B cell (primary cell): ENCODE measurements at regions not wholly inside any gene's neighbourhood (a gene's known extent, or its start where the extent isn't known, plus 50 kb on each side); places are given as distances from the start of the nearest gene placed in this dataset.

Experiments
- ATAC-seq: fragments of 200-7000 bp; cut with Tn5 transposase; one replicate; pipeline ENCODE4 v1.10.0; 2021; ENCODE audit warnings: low read depth, mild to moderate bottlenecking, moderate number of reproducible peaks, moderate library complexity
- CTCF ChIA-PET: fragments of 350-600 bp; sonication (Branson Sonifier 250); formaldehyde crosslinking; loops from one replicate; lab custom pipeline; 2021; ENCODE audit warnings: antibody characterized with exemption, inconsistent platforms; lab: Charles Lee
- POLR2A ChIA-PET: fragments of 350-600 bp; sonication (Branson Sonifier 250); formaldehyde crosslinking; loops from one replicate; lab custom pipeline; 2021; ENCODE audit warnings: antibody characterized with exemption; lab: Charles Lee
- DNase-seq: peaks from one replicate; pipeline ENCODE4 v3.0.0; 2013
- H2AFZ ChIP-seq: 2 replicates; pipeline ENCODE4 v1.6.1; 2012; ENCODE audit warnings: mild to moderate bottlenecking, low read depth, low read length; ENCODE audit not compliant: insufficient read depth, poor library complexity, severe bottlenecking
- H3K27ac ChIP-seq, 2 donors: 1 replicate in 1 of 2; 2 replicates in 1 of 2; pipeline ENCODE4 v1.5.1; 2012 to 2013; ENCODE audit warnings: low read length in 2 of 2, mild to moderate bottlenecking in 2 of 2, moderate library complexity in 1 of 2
- H3K27me3 ChIP-seq, 4 experiments: fragments of 200-600 bp in 1 of 4; sonication (generic) in 1 of 4; replicated peaks in 1 of 4; 1 replicate in 2 of 4; 2 replicates in 2 of 4; pipeline versions ENCODE4 v1.6.1 to v1.7.0; 2013 to 2016; ENCODE audit warnings: low read length in 3 of 4, mild to moderate bottlenecking in 2 of 4, mixed read lengths in 1 of 4, moderate library complexity in 1 of 4; ENCODE audit not compliant: insufficient read depth in 4 of 4, control insufficient read depth in 3 of 4; ENCODE audit errors: control extremely low read depth in 1 of 4
- H3K36me3 ChIP-seq, 2 experiments: replicated peaks in 1 of 2; 1 replicate in 1 of 2; 2 replicates in 1 of 2; pipeline versions ENCODE4 v1.6.1 to v1.7.1; 2013; ENCODE audit warnings: low read length in 1 of 2; ENCODE audit not compliant: insufficient read depth in 2 of 2, control insufficient read depth in 1 of 2; ENCODE audit errors: control extremely low read depth in 1 of 2, extremely low read depth in 1 of 2
- H3K4me1 ChIP-seq, 2 donors: fragments of 200-600 bp in 1 of 2; sonication (generic) in 1 of 2; 1 replicate in 1 of 2; 2 replicates in 1 of 2; pipeline versions ENCODE4 v1.5.1 to v1.6.1; 2013 to 2017; ENCODE audit warnings: low read length in 2 of 2; ENCODE audit not compliant: control insufficient read depth in 2 of 2, insufficient read depth in 2 of 2
- H3K4me2 ChIP-seq: replicated peaks from 2 replicates; pipeline ENCODE3; 2012; ENCODE audit warnings: mild to moderate bottlenecking, low read depth, low read length; ENCODE audit not compliant: poor library complexity, severe bottlenecking
- H3K4me3 ChIP-seq, 5 experiments: fragments of 200-600 bp in 1 of 5; sonication (generic) in 1 of 5; 1 replicate in 3 of 5; 2 replicates in 2 of 5; pipeline versions ENCODE4 v1.5.1 to v1.7.0; 2011 to 2016; ENCODE audit warnings: low read length in 4 of 5, mild to moderate bottlenecking in 4 of 5, low read depth in 2 of 5, control low read depth in 1 of 5, moderate library complexity in 1 of 5; ENCODE audit not compliant: insufficient read depth in 1 of 5; ENCODE audit errors: control extremely low read depth in 1 of 5, extremely low read depth in 1 of 5
- H3K79me2 ChIP-seq: fragments of 200-600 bp; sonication (generic); one replicate; pipeline ENCODE4 v1.6.0; 2016; ENCODE audit warnings: low read length; ENCODE audit not compliant: control insufficient read depth, insufficient read depth
- H3K9ac ChIP-seq: fragments of 200-600 bp; sonication (generic); 2 replicates; pipeline ENCODE4 v1.6.1; 2017; ENCODE audit warnings: mild to moderate bottlenecking, low read length, moderate library complexity
- H3K9me3 ChIP-seq, 3 donors: one replicate each; pipeline versions ENCODE4 v1.6.1 to v1.7.1; 2013; ENCODE audit warnings: low read length in 2 of 3; ENCODE audit not compliant: control insufficient read depth in 2 of 3, insufficient read depth in 1 of 3; ENCODE audit errors: control extremely low read depth in 1 of 3
- H4K20me1 ChIP-seq: 2 replicates; pipeline ENCODE4 v1.6.0; 2012; ENCODE audit warnings: mild to moderate bottlenecking, low read length; ENCODE audit not compliant: insufficient read depth, control insufficient read depth, poor library complexity, severe bottlenecking
- H3K27ac Mint-ChIP-seq: one replicate; pipeline ENCODE4 v1.8.0; 2021; ENCODE audit warnings: mixed read lengths
- H3K27me3 Mint-ChIP-seq: one replicate; pipeline ENCODE4 v1.8.0; 2021; ENCODE audit warnings: mixed read lengths
- H3K4me1 Mint-ChIP-seq: one replicate; pipeline ENCODE4 v1.8.0; 2021; ENCODE audit warnings: mixed read lengths
- H3K4me3 Mint-ChIP-seq: one replicate; pipeline ENCODE4 v1.8.0; 2021; ENCODE audit warnings: mixed read lengths
- H3K9me3 Mint-ChIP-seq: one replicate; pipeline ENCODE4 v1.8.0; 2022; ENCODE audit warnings: mixed read lengths; ENCODE audit not compliant: insufficient read depth
- EZH2 ChIP-seq: IDR thresholded peaks from 2 replicates; pipeline ENCODE4 v1.6.1; 2012; ENCODE audit warnings: borderline replicate concordance, low read depth, mild to moderate bottlenecking, moderate library complexity, low read length; ENCODE audit not compliant: insufficient read depth, poor library complexity, severe bottlenecking
- WGBS: methylation state at CpG from one replicate; pipeline ENCODE4 v1.1.5; 2013; ENCODE audit warnings: missing lambda C conversion rate; ENCODE audit not compliant: insufficient coverage; 5-methylcytosine and 5-hydroxymethylcytosine counted together
- intact Hi-C: fragments of 100-400 bp; cut with micrococcal nuclease; formaldehyde crosslinking; loops from one replicate; pipeline ENCODE4 v1.10.0; 2022
- TF ChIP-seq, protein P1 (sequence below): fragments of 200-600 bp; IDR thresholded peaks from one replicate; pipeline ENCODE4 v1.8.0; 2022; ENCODE audit warnings: antibody characterized with exemption, mild to moderate bottlenecking

DNA sequence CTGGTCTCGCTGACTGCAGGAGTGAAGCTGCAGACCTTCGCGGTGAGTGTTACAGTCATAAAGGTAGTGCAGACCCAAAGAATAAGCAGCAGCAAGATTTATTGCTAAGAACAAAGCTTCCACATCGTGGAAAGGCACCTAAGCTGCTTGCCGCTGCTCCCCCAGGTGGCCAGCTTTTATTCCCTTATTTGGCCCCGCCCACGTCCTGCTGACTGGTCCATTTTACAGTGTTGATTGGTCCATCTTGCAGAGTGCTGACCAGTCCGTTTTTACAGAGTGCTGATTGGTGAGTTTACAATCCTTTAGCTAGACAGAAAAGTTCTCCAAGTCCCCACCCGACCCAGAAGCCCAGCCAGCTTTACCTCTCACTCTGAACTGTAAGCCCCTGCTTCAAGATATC lies 227.8 kb downstream of the ABCC12 start:
- TF ChIP-seq EZH2, result no peak
- TF ChIP-seq, protein P1, sequence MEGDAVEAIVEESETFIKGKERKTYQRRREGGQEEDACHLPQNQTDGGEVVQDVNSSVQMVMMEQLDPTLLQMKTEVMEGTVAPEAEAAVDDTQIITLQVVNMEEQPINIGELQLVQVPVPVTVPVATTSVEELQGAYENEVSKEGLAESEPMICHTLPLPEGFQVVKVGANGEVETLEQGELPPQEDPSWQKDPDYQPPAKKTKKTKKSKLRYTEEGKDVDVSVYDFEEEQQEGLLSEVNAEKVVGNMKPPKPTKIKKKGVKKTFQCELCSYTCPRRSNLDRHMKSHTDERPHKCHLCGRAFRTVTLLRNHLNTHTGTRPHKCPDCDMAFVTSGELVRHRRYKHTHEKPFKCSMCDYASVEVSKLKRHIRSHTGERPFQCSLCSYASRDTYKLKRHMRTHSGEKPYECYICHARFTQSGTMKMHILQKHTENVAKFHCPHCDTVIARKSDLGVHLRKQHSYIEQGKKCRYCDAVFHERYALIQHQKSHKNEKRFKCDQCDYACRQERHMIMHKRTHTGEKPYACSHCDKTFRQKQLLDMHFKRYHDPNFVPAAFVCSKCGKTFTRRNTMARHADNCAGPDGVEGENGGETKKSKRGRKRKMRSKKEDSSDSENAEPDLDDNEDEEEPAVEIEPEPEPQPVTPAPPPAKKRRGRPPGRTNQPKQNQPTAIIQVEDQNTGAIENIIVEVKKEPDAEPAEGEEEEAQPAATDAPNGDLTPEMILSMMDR, result no peak
- Mint-ChIP-seq H3K27me3 (no peaks in the 10 kb centered on the region), H3K4me3 (no peak overlapping the region), H3K4me1 (no peaks in the 10 kb centered on the region), H3K9me3 (no peaks in the 10 kb centered on the region), H3K27ac (no peak overlapping the region)
- Histone ChIP-seq H3K4me1 (no peaks in the 10 kb centered on the region), H3K27ac (no peak overlapping the region), H3K9me3 (no peaks in the 10 kb centered on the region), H3K79me2 (no peaks in the 10 kb centered on the region), H3K4me2 (no peak overlapping the region), H3K4me3 (no peak overlapping the region), H3K36me3 (no peaks in the 10 kb centered on the region), H2AFZ (no peak overlapping the region), H3K27me3 (no peaks in the 10 kb centered on the region), H3K9ac (no peak overlapping the region), H4K20me1 (no peaks in the 10 kb centered on the region)
- ATAC-seq (no peak), DNase-seq (no peak)
- intact Hi-C loops, result no loop called here
- WGBS, result 74% methylated on average over 8 of the region's 9 CpGs
- ChIA-PET POLR2A (no interaction called here), CTCF (interaction anchor here (1.1 to 1.4 kb wide), 2 partner anchors 12 to 786 kb away, joined by 3 to 4 read pairs; no protein-coding TSS in a partner anchor)

DNA sequence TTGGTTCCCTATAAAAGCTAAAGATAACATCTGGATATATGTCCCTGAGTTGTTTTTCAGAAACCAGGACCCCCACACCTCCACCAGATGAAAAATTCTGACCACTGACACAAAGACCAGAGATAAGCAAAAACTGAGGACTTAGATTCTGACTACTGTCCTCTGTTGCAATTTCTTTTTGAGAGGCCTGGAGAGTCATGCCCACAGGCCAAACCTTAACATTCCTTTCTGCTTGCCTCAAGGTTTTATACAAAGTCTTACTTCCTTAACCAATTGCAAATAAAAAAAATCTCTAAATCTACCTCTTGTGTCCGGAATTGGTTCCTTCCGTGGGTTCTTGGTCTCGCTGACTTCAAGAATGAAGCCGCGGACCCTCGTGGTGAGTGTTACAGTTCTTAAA lies 228.5 kb downstream of the ABCC12 start:
- intact Hi-C loops, result no loop called here
- no peaks in the 10 kb centered on the region for H3K4me1 Mint-ChIP-seq
- CTCF ChIA-PET, result interaction anchor here (1.4 kb wide), 1 partner anchor 12 kb away, joined by 3 read pairs; no protein-coding TSS in a partner anchor
- Histone ChIP-seq H3K79me2 (no peaks in the 10 kb centered on the region), H3K4me1 (no peaks in the 10 kb centered on the region), H3K4me2 (no peak overlapping the region), H4K20me1 (no peaks in the 10 kb centered on the region), H3K9ac (no peak overlapping the region), H3K9me3 (no peaks in the 10 kb centered on the region), H3K27me3 (no peaks in the 10 kb centered on the region), H2AFZ (no peak overlapping the region), H3K4me3 (no peak overlapping the region), H3K36me3 (no peaks in the 10 kb centered on the region), H3K27ac (no peak overlapping the region)
- ATAC-seq (no peak), DNase-seq (no peak)
- H3K27ac Mint-ChIP-seq, result no peak overlapping the region
- no peaks in the 10 kb centered on the region for H3K27me3 Mint-ChIP-seq
- H3K9me3 Mint-ChIP-seq, result no peaks in the 10 kb centered on the region
- POLR2A ChIA-PET, result no interaction called here
- no peak overlapping the region for H3K4me3 Mint-ChIP-seq
- WGBS, result 100% methylated on average over 5 of the region's 6 CpGs
- TF ChIP-seq EZH2, result no peak
